NCI-H2029 treated with DMSO at 0.1 percent for 48 hours (cell line): ENCODE measurements at regions not wholly inside any gene's neighbourhood (a gene's known extent, or its start where the extent isn't known, plus 50 kb on each side); places are given as distances from the start of the nearest gene placed in this dataset.

ENCODE experiments used
- DNase-seq: peaks from one replicate; lab custom pipeline; 2025; lab: John Stamatoyannopoulos, UW

GRCh38 chr10:8893102-8893501, 838.6 kb downstream of the GATA3 start:
- DNase-seq = no peak

GRCh38 chr10:8894148-8894547, 839.7 kb downstream of the GATA3 start:
- DNase-seq = no peak

GRCh38 chr10:8897769-8898168, 843.3 kb downstream of the GATA3 start:
- no peak for DNase-seq

GRCh38 chr10:8898745-8899330, 844.4 kb downstream of the GATA3 start:
- no peak for DNase-seq

- no peak for DNase-seq
Observed at GRCh38 chr10:8902926-8903325, 848.4 kb downstream of the GATA3 start.

- DNase-seq = no peak
Observed at GRCh38 chr10:8908013-8908412, 853.5 kb downstream of the GATA3 start.

GRCh38 chr10:8910314-8910713, 855.8 kb downstream of the GATA3 start:
- no peak for DNase-seq

- DNase-seq = no peak
Observed at GRCh38 chr10:8911032-8911431, 856.5 kb downstream of the GATA3 start.

- DNase-seq = no peak
Observed at GRCh38 chr10:8912108-8912507, 857.6 kb downstream of the GATA3 start.

- DNase-seq = no peak
Observed at GRCh38 chr10:8913720-8914119, 859.2 kb downstream of the GATA3 start.

- DNase-seq = no peak
Observed at GRCh38 chr10:8919280-8919679, 864.8 kb downstream of the GATA3 start.

- no peak for DNase-seq
Observed at GRCh38 chr10:8921568-8921967, 867.1 kb downstream of the GATA3 start.

- no peak for DNase-seq
Observed at GRCh38 chr10:8923096-8923495, 868.6 kb downstream of the GATA3 start.

GRCh38 chr10:8927705-8928104, 873.2 kb downstream of the GATA3 start:
- DNase-seq = no peak

- DNase-seq = no peak
Observed at GRCh38 chr10:8946451-8946850, 892.0 kb downstream of the GATA3 start.

GRCh38 chr10:8950978-8951377, 896.5 kb downstream of the GATA3 start:
- DNase-seq = no peak

GRCh38 chr10:8951440-8952089, 897.1 kb downstream of the GATA3 start:
- no peak for DNase-seq

- no peak for DNase-seq
Observed at GRCh38 chr10:8956400-8956799, 901.9 kb downstream of the GATA3 start.

- DNase-seq = no peak
Observed at GRCh38 chr10:8962249-8962648, 907.8 kb downstream of the GATA3 start.

GRCh38 chr10:8967061-8967460, 912.6 kb downstream of the GATA3 start:
- DNase-seq = no peak

- DNase-seq = no peak
Observed at GRCh38 chr10:8969853-8970252, 915.4 kb downstream of the GATA3 start.

GRCh38 chr10:8975535-8975934, 921.0 kb downstream of the GATA3 start:
- DNase-seq = no peak

- DNase-seq = no peak
Observed at GRCh38 chr10:8978100-8978499, 923.6 kb downstream of the GATA3 start.

- DNase-seq = no peak
Observed at GRCh38 chr10:8979976-8980375, 925.5 kb downstream of the GATA3 start.
